Activated CD8-positive, alpha-beta memory T cell treated with anti-CD3 and anti-CD28 coated beads, Interleukin-2, amount 10 ng/mL, durations not matched to agents 7 days and 5 days (primary cell): ENCODE measurements at regions not wholly inside any gene's neighbourhood (a gene's known extent, or its start where the extent isn't known, plus 50 kb on each side); places are given as distances from the start of the nearest gene placed in this dataset.

Source experiments
- ATAC-seq: fragments of 150-1000 bp; cut with Tn5 transposase; one replicate; pipeline ENCODE4 v1.10.0; 2021; ENCODE audit warnings: moderate library complexity
- CTCF ChIA-PET: fragments of 350-600 bp; sonication (Branson Sonifier 250); formaldehyde crosslinking; loops from one replicate; lab custom pipeline; 2021; ENCODE audit warnings: antibody characterized with exemption; lab: Charles Lee
- DNase-seq: peaks from one replicate; pipeline ENCODE4 v3.0.0-alpha.2; 2020
- H3K27ac Mint-ChIP-seq: one replicate; pipeline ENCODE4 v1.8.0; 2021; ENCODE audit warnings: mild to moderate bottlenecking, mixed read lengths
- H3K27me3 Mint-ChIP-seq: one replicate; pipeline ENCODE4 v1.8.0; 2021; ENCODE audit warnings: mixed read lengths
- H3K36me3 Mint-ChIP-seq: one replicate; pipeline ENCODE4 v1.8.0; 2021; ENCODE audit warnings: mild to moderate bottlenecking, mixed read lengths
- H3K4me1 Mint-ChIP-seq: one replicate; pipeline ENCODE4 v1.8.0; 2021; ENCODE audit warnings: mixed read lengths
- H3K4me3 Mint-ChIP-seq: one replicate; pipeline ENCODE4 v1.8.0; 2021; ENCODE audit warnings: mild to moderate bottlenecking, moderate library complexity, mixed read lengths
- H3K9me3 Mint-ChIP-seq: one replicate; pipeline ENCODE4 v1.8.0; 2022; ENCODE audit warnings: low read depth, mixed read lengths

DNA sequence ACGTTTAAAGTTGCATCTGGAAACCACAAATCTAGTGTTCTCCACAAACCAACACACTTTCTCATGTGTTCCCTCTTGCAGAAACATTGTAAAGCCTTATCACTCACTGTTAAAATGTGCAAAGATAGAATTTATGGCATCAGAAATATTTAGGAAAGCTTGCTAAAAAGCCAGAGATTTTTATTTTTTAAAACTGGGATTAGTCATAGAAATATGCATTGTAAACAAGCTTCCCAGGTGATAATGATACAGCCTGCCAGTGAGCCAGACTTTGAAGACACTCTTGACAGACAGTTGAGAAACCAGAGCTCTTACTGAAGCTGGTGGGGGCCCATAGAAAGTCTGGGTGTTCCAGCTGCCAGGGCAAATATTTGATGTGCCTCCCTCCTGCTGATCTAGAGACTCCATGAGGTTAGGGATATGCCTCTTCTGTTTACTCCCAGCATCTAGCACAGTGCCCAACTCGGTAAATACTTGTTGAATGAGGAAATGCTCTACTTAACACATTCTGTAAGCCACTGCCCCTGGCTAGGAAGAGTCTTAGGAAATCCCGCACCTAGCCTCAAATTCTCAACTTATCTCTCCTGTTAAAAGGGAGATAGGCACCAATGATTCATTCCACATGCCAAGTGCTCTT lies 179.0 kb upstream of the RASGEF1B start:
- ATAC-seq (no peak), DNase-seq (no peak)
- H3K9me3 Mint-ChIP-seq: no peaks in the 10 kb centered on the region
- H3K27me3 Mint-ChIP-seq: no peaks in the 10 kb centered on the region
- no peaks in the 10 kb centered on the region for H3K36me3 Mint-ChIP-seq
- H3K27ac Mint-ChIP-seq: no peak overlapping the region
- CTCF ChIA-PET: no interaction called here
- no peak overlapping the region for H3K4me3 Mint-ChIP-seq
- peaks cover 39% of the 10 kb centered on the region for H3K4me1 Mint-ChIP-seq

DNA sequence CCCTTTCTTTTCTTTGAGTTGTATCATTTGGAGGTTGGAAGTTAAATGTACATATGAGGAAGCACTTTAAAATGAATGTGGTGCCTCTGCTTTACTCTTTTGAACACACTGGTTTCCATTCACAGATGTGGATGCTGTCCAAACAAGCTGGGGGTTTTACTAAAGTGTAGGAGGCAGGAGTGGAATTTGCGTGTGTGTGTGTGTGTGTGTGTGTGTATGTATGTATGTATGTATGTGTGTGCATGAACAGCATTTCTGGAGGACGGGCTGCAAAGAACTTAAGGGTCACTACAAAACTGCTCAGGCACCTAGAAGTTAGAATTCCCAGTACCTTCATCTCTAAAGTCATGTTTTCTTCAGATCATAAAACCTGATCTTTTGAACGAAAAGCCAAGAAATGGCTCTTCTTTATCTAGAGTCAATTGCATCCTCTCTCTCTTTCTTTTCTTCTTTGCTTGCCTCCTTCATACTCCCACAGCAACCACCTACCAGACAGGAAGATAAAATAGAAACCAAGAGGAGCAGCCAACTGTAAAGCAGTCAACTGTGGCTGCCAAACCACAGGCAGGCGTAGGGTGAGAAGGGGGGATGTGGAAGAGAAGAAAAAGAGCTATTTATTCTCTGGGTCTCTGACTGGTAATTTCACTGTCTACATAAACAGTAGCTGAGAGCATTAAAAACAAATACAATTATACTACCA lies 177.0 kb upstream of the RASGEF1B start:
- Mint-ChIP-seq H3K9me3 (no peaks in the 10 kb centered on the region), H3K27ac (peak overlapping the region; percentile 71), H3K4me3 (peak overlapping the region; percentile 13), H3K36me3 (peaks cover 4% of the 10 kb centered on the region), H3K27me3 (no peaks in the 10 kb centered on the region), H3K4me1 (peaks cover 39% of the 10 kb centered on the region)
- CTCF ChIA-PET: interaction anchor here (0.9 to 1.7 kb wide), 4 partner anchors 11 to 181 kb away, joined by 3 to 5 read pairs (median 5); partner anchors contain the start of gene RASGEF1B
- ATAC-seq (peak; percentile 92), DNase-seq (peak; percentile 83)

DNA sequence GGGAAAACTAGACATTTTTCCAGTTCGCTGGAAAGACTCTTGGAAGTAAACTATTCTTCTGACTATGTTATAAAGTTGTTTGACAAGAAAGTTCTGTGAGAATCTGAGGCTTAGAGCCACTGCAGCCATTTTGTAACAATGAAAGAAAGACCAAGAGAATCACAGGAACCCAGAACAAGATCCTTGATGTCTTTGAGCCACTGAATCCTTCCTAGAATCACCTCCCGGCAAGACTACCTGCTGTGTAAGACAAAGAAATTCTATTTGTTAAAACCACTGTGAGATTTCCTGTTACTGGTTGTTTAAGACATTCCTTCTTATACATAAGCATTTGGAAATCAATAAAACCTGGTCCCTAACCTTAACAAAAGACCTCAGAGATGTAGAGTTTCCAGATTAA lies 175.7 kb upstream of the RASGEF1B start:
- no peak overlapping the region for H3K27ac Mint-ChIP-seq
- ATAC-seq (no peak), DNase-seq (no peak)
- H3K4me3 Mint-ChIP-seq: no peak overlapping the region
- H3K9me3 Mint-ChIP-seq: no peaks in the 10 kb centered on the region
- no peaks in the 10 kb centered on the region for H3K27me3 Mint-ChIP-seq
- peaks cover 4% of the 10 kb centered on the region for H3K36me3 Mint-ChIP-seq
- CTCF ChIA-PET: interaction anchor here (1.4 kb wide), 1 partner anchor 180 kb away, joined by 3 read pairs; no protein-coding TSS in a partner anchor
- peaks cover 39% of the 10 kb centered on the region for H3K4me1 Mint-ChIP-seq

DNA sequence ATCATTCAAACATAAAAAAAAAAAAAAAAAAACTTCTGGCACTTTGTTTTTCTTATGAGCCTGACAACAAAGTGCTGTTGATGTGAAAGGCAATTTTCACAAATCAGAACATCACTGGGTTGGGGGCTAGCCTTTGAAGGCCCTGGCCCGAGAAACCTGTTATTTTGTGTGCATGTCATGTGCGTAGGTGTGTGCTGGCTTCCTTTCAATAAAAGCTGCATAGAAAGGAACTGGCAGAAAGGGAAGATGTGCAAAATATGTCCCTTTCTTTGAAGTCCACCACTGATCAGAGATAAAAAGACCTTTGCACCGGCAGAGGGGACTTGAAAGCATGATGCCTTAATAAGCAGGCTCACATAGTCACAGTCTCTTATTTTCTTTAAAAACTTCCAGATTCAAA lies 170.8 kb upstream of the RASGEF1B start:
- Mint-ChIP-seq H3K4me3 (no peak overlapping the region), H3K27ac (no peak overlapping the region), H3K4me1 (peaks cover 3% of the 10 kb centered on the region), H3K36me3 (peaks cover 4% of the 10 kb centered on the region), H3K9me3 (no peaks in the 10 kb centered on the region), H3K27me3 (no peaks in the 10 kb centered on the region)
- DNase-seq: no peak
- no peak for ATAC-seq
- CTCF ChIA-PET: no interaction called here

DNA sequence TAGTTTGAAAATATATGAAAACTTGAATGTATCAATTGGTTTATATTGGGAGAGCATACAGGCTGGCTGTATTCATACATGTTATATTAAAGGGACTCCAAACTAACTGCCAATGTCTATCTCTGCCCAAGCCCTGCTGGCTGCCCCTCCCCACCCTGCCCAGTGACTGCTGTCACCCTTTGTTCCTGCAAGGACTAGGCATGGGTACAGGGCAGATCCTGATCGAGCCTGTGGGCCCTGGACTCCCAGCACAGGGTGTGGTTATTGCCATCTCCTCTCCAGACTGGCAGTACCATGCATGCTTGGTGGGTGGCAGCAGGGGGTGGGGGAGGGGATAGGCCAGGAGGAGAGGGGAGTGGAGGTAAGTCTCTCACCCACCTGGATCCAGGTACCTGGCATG lies 167.5 kb upstream of the RASGEF1B start:
- no peak overlapping the region for H3K27ac Mint-ChIP-seq
- no peaks in the 10 kb centered on the region for H3K4me1 Mint-ChIP-seq
- no peak for DNase-seq
- H3K9me3 Mint-ChIP-seq: no peaks in the 10 kb centered on the region
- no peak for ATAC-seq
- H3K36me3 Mint-ChIP-seq: no peaks in the 10 kb centered on the region
- no peaks in the 10 kb centered on the region for H3K27me3 Mint-ChIP-seq
- CTCF ChIA-PET: no interaction called here
- H3K4me3 Mint-ChIP-seq: no peak overlapping the region

DNA sequence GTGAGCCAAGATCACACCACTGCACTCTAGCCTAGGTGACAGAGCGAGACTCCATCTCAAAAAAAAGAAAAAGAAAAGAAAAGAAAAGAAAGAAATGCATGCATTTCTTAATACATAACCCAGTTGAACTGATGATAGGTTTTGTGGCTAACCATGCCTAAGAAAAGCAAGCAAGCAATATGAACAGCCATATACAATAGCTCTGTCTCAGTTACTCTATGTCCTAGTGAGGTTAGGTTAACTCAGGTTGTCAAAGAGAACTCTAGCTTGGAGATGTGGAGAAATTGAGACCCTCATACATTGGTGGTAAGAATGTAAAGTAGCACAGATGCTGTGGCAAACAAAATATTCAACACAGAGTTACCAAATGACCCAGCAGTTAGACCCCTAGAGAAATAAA lies 167.0 kb upstream of the RASGEF1B start:
- Mint-ChIP-seq H3K4me3 (no peak overlapping the region), H3K36me3 (no peaks in the 10 kb centered on the region), H3K9me3 (no peaks in the 10 kb centered on the region), H3K4me1 (no peaks in the 10 kb centered on the region), H3K27ac (no peak overlapping the region), H3K27me3 (no peaks in the 10 kb centered on the region)
- peak; percentile 51 for ATAC-seq
- no peak for DNase-seq
- CTCF ChIA-PET: no interaction called here

DNA sequence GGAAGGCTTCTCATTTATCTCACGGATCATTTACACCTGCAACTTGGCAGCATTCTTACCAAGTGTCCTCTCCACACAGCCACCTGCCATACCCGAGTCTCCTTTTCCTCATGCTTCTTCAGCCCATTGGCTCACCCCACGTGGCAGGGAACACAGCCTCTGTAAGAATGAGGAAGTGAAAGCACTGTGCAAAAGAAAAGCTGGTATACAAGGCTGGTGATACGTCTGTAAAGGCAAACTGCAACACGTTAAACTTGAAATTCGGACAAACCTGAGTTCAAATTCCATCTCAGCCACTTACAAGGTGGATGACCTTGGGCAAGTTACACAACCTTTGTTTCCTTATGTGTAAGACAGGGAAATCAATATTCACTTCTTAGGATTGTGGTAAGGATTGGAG lies 164.0 kb upstream of the RASGEF1B start:
- ATAC-seq (no peak), DNase-seq (no peak)
- Mint-ChIP-seq H3K9me3 (no peaks in the 10 kb centered on the region), H3K27ac (no peak overlapping the region), H3K27me3 (no peaks in the 10 kb centered on the region), H3K4me1 (no peaks in the 10 kb centered on the region), H3K4me3 (no peak overlapping the region), H3K36me3 (no peaks in the 10 kb centered on the region)
- CTCF ChIA-PET: no interaction called here

DNA sequence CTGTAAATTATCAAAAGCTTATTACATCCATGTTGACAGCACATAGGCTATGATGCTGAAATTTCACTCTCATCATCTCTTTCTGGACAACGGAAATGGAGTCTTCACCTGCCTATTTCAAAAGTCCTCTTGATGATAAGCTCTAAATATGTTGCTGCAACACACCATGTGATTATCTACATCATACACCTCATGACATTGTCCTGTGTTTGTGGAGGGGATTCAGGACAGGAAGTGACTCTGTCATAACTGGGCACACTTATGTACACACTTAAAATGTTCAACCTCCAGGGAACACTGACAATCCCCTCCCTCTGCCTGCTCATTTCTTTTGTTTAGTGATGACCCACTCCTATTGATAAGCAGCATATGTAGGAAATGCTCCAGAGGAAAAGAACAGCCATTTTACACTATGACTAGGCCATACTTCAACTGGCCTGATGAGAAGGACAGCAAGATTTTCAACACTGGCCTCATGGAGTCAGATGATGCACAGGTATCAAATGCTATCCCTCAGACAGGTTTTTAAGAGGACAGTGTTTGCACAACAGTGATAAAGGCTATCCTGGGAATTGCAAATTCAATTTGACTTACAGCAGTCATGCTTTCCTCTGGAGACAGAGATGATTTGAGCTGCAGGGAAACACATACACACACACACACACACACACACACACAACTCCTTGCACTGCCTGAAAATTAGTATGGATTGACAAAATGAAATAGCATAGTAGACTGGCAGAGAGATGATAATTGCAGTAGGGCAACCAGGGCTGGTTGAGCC lies 163.3 kb upstream of the RASGEF1B start:
- no peak overlapping the region for H3K27ac Mint-ChIP-seq
- DNase-seq (no peak), ATAC-seq (no peak)
- no peaks in the 10 kb centered on the region for H3K36me3 Mint-ChIP-seq
- no peaks in the 10 kb centered on the region for H3K4me1 Mint-ChIP-seq
- no peaks in the 10 kb centered on the region for H3K27me3 Mint-ChIP-seq
- CTCF ChIA-PET: no interaction called here
- no peak overlapping the region for H3K4me3 Mint-ChIP-seq
- H3K9me3 Mint-ChIP-seq: no peaks in the 10 kb centered on the region

DNA sequence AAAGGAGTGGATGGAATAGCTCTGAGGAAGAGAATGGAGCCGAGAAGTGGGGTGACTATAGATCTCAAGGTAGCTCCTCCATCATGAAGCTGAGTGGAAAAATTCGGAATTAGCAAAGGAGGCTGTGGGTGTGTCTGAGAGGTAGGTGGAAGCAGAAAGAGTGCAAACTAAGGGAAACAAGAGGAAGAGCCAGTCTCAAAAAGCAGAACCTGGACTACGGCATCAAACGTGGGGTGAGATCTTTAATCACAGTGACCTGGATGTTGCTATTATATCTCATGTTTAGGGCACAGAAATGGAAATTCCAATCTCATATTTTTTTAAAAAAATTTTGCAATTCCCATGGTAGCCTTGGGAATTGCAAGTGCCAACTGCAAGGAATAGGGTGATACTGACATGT lies 162.5 kb upstream of the RASGEF1B start:
- no peaks in the 10 kb centered on the region for H3K9me3 Mint-ChIP-seq
- CTCF ChIA-PET: no interaction called here
- H3K4me1 Mint-ChIP-seq: no peaks in the 10 kb centered on the region
- H3K27ac Mint-ChIP-seq: no peak overlapping the region
- no peak overlapping the region for H3K4me3 Mint-ChIP-seq
- no peaks in the 10 kb centered on the region for H3K27me3 Mint-ChIP-seq
- ATAC-seq (no peak), DNase-seq (no peak)
- no peaks in the 10 kb centered on the region for H3K36me3 Mint-ChIP-seq

DNA sequence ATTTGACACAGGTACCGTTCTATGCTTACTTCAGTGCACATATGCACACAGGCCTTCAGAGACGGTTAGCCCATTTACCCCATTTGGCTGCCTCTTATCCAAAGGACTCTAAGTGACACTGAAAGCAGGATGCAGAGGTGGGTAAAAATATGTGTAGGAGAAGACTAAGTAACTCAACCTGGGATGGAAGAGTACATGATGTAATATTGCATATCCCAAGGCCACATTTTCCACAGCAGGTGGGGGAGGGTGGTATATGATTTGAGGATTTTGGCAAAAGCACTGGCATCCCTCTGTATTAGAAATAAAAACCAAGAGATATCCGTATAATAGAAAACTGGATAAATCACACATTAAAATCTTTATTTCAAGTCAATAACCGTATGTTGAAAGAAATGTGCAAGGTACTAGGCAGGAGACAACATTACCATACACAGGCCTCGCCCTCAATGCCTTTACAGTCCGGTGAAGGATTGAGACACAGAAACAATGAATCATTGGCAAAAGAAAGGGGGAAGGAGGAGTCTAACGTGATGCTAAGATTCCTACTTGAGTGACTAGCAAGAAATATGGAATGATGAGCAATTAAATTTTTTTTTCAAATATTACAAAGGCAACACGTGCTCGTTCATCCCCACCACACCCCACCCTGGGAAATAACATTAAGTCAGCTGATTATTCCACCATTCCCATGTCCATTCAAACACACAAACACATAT lies 161.0 kb upstream of the RASGEF1B start:
- Mint-ChIP-seq H3K4me1 (peaks cover 5% of the 10 kb centered on the region), H3K9me3 (no peaks in the 10 kb centered on the region), H3K27ac (no peak overlapping the region), H3K4me3 (no peak overlapping the region), H3K36me3 (no peaks in the 10 kb centered on the region), H3K27me3 (no peaks in the 10 kb centered on the region)
- no peak for DNase-seq
- CTCF ChIA-PET: no interaction called here
- no peak for ATAC-seq

DNA sequence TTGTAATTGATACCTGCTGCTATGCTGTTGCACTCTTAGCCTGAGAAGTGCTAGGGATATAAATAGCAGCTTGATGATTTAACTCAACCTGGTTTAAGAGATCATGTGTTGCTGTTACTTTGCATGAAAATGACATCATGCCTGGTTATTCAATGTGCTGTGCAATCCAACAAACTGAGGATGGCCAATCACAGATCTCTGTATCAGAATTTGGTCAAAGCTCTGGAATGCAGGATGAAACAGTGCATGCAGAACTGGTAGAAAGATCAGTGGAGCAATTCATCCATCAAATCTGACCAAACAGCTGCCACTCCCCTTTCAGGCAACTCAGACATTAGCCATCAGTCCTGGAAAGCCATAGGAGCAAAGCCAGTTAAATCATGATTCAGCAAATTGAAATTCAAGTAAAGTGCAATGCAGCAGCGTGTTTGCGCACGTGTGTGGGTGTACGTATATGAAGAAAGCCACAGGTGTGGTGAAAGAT lies 160.3 kb upstream of the RASGEF1B start:
- Mint-ChIP-seq H3K4me3 (no peak overlapping the region), H3K9me3 (no peaks in the 10 kb centered on the region), H3K36me3 (no peaks in the 10 kb centered on the region), H3K27me3 (no peaks in the 10 kb centered on the region), H3K4me1 (peaks cover 5% of the 10 kb centered on the region), H3K27ac (no peak overlapping the region)
- DNase-seq (no peak), ATAC-seq (no peak)
- CTCF ChIA-PET: no interaction called here

DNA sequence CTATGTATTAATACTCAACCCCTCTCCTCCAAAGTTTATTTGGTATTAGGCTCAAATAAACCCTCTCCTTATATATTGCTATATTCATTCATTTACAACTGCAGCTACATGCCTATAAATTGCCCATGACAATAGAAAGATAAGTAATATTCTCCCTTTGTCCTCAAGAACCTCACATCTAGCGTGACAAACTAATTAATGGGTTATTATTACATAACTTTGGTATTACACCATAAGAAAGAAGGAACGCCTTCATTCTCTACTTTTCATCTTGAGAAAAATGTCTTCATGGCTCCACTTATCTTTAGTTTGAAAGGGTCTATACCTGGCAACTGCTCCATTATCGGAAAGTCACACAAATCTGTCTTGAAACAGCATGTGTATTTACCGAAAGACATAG lies 157.7 kb upstream of the RASGEF1B start:
- no peak for DNase-seq
- H3K27ac Mint-ChIP-seq: no peak overlapping the region
- no peak overlapping the region for H3K4me3 Mint-ChIP-seq
- H3K4me1 Mint-ChIP-seq: peaks cover 5% of the 10 kb centered on the region
- no peaks in the 10 kb centered on the region for H3K27me3 Mint-ChIP-seq
- H3K9me3 Mint-ChIP-seq: no peaks in the 10 kb centered on the region
- CTCF ChIA-PET: no interaction called here
- no peaks in the 10 kb centered on the region for H3K36me3 Mint-ChIP-seq
- no peak for ATAC-seq

DNA sequence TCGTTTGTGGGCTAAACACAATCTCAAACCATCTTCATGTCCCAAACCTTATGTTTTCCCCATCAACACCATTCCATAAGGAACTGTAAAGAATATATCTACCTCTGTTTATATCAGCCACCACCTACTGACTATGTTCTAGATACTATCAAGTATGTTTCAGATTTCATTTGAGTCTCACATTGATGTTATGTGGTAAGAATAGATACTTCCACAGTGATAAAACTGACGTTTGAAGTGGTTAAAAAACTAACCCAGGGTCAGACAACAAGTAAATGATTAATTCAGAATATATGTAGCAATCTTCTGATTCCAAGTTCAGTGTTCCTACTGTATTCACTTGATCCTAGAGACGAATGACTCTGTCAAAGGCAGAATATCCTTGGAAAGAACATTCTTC lies 156.8 kb upstream of the RASGEF1B start:
- CTCF ChIA-PET: no interaction called here
- peaks cover 5% of the 10 kb centered on the region for H3K4me1 Mint-ChIP-seq
- H3K36me3 Mint-ChIP-seq: no peaks in the 10 kb centered on the region
- H3K9me3 Mint-ChIP-seq: no peaks in the 10 kb centered on the region
- H3K27ac Mint-ChIP-seq: no peak overlapping the region
- ATAC-seq: no peak
- no peak for DNase-seq
- H3K4me3 Mint-ChIP-seq: no peak overlapping the region
- no peaks in the 10 kb centered on the region for H3K27me3 Mint-ChIP-seq
